Hematopoietic multipotent progenitor cell treated with erythropoietin and hydrocortisone succinate and interleukin-3 and kit ligand, for 8 days (in vitro differentiated cells): ENCODE measurements at regions not wholly inside any gene's neighbourhood (a gene's known extent, or its start where the extent isn't known, plus 50 kb on each side); places are given as distances from the start of the nearest gene placed in this dataset.

Experiments used
- DNase-seq: peaks from one replicate; pipeline ENCODE4 v3.0.0-alpha.2; 2015

DNA sequence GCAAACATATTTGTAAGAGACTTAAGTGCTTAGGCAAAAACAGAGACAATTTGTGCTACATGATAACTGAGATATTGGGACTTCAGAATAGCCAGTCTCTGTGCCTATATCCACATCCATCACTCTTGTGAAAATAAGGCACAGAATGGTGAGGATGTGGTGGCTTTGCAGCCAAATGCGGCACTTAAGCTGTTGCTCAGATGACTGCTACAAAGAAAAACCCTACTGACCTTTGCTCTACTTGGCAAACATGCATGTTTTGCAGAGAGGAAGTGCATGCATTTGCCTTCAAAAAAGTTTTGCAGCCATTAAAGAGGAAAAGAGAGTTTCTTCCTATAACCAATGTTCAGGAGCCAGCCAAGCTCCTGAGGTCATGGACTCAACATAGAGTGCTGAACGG lies 675.0 kb upstream of the KIRREL3 start:
- no peak for DNase-seq

DNA sequence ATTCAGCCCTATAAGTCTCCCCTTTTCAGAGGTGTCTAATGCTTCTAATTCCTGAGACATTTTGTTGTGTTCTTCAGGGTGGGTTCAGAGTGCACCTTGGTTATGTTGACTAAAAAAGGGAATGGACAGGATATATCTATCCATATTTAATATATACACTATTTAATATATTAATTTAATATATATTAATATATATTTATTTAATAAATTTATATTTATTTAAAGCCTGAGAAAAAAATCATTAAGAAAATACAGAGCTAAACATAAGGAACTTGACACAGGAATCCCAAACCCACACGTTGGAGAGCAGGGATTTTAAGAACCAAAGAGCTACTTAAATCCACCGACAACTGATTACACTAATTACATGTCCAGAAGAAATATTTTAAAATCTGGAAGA lies 674.2 kb upstream of the KIRREL3 start:
- no peak for DNase-seq

DNA sequence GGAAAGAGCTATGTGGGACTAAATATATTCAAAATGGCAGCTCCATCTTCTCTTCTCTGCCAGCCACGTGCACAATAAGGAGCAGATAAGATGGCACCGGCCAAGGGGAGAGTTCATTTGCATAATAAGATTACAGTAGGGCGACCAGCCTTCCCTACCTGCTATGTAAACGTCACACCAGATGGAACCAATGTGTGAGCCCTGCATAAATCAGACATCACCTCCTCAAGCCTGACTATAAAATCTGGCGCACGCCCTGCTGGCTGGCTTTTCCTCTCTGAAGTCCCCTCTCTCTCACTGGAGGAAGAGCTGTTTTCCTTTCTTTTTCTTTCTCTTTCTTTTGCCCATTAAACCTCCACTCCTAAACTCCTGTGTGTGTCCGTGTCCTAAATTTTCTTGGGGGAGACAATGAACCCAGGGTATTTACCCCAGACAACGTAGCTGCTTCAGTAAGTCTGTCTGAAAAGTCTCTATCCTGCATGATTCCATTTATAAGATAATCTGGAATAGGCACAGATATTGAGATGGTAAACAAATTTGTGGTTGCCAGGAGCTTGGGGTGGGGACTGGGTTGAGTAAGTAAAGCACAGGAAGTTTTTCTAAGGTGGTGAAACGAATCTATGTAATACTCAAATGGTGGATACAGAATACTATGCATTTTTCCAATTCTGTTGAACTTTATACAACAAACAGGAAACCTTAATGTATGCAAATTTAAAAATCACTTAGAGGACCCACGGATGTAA lies 670.0 kb upstream of the KIRREL3 start:
- DNase-seq: no peak

DNA sequence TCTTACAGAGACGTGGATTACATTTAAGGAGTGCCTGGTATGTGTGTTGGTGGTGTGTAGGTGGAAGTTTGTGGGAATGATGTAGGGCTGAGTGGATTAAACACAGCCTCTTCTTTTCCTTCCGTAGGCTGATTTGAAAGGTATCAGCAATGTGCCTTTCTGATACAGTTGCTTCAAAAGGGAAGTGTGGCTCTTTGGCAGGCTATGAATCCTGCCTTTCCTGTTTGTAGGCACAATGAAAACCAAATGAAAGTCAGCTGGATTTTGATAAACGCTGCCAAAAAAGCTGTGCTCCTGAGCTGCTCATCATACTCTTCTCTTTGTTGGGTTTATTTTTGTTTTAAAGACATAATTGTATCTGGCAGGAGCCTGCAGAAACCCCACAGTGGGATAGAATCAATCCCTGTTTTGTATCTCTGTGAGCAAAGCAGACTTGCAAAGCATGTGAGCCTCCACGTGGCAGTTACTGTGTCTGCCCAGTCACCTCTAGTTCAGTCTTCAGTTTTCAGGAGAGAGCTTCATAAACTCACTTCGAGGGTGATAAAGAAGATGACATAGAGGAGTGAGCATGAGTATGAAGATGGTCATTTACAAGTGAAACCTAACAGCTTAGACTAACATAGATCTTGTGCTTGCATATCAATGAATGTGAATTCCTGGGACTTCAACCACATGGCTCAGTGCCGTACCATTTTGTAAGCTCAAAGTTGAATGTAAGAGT lies 655.7 kb upstream of the KIRREL3 start:
- DNase-seq: no peak

DNA sequence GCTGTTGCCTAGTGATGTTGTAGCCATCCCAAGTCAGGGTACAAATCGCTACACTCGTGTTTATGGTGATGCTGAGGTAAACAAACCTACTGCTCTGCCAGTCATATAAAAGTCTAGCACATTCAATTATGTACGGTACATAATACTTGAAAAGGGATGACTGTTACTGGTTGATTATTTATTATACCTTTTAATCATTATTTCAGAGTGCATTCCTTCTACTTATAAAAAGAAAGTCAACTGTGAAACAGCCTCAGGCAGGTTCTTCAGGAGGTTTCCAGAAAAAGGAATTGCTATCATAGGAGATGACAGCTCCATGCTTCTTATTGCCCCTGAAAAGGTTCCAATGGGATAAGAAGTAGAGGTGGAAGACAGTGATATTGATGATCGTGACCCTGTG lies 652.5 kb upstream of the KIRREL3 start:
- DNase-seq: no peak

DNA sequence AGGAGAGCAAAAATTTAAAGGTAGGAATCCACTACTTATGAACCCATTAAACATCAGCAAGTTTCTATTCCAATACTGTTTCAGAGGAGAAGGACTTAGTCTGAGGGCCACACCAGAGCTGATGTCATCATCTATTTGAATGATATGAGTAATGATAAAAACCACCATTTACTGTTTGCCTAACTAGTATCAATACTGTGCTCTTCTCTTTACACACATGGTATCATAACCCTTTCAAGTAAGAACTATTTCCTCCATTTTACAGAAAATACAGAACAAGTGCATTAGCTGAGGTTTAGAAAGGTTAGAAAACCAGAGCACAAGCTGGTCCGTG lies 651.3 kb upstream of the KIRREL3 start:
- DNase-seq: no peak

DNA sequence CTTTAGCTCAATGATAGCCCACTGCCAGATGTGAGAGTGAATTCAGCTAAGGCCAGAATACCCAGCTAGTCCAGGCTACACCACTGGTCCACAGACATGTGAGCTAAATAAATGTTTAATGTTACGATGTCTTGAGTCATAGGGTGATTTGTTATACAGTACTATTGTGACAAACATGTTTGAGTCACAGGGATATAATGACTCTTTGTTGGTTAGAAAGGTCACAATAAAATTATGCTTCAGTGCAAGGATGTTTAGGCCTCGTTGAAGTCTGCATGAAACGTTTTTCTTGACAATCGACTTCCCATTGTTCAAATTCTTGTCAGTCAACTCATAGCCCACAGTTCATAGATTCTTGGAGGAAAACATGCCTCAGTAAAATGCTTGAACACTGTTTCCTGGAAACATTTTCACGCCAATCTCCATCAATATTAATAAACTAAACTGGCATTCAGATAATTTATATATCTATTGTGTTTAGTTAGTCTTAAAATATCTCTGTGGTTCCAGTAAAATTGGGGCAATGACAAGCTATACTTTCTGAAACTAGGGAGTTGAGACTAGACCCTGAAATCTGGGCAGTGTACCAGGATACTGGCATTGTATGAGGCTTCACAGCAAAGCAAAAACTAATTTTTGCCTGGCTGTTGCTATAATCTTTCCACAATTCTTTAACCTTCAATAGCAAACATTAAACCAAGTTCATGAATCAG lies 650.8 kb upstream of the KIRREL3 start:
- no peak for DNase-seq

DNA sequence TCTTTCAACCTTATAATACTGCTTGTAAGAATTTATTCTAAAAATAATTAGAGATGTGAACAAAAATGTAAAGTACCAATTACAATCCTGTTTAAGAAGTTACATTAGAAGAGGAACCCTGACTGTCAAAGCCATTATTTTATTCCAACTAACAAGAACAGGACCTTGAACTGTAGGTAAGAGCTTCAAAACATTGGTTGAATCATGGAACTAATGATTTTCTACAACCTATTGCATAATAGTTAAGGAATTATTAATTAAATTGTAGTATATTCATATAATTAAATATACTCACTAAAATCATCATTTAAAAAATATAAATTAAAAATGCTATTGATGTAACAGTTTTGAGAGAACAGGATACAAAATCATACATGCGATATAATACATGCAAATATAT lies 649.4 kb upstream of the KIRREL3 start:
- DNase-seq: no peak

DNA sequence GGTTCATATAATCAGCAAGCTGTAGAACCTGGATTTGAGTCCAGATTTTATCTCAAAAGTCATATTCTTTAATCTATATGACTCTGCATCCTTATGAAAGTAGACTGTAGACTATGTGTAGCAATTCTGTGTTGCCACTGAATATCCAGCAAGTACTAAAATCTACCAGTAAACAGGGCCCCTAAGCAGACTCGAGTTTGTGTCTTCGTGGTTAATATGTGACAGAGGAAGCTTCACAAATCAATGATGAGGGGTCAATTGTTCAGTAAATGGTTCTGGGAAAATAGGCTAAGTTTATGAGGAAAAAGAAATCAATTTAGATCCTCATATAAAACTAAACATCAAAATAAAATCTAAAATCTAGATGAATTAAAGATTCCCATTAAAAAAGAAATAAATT lies 648.5 kb upstream of the KIRREL3 start:
- DNase-seq: no peak

DNA sequence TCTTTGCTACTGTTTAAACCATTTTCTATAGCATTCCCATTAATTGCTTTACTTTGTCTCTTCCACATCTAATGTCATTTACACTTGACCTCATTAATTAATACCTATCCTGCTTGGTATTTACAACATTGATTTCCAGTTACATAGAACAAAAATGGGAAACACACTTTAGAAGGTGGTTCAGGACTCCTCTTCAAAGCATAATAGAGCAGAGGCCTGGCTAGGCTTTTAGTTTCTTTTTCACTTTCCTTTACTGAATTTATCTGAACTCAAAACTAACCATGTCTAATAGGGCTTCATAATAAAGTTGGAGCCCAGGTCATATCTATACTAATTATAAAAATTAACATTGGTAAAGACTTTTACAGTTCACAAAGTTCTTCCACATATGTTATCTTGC lies 648.0 kb upstream of the KIRREL3 start:
- DNase-seq: no peak

DNA sequence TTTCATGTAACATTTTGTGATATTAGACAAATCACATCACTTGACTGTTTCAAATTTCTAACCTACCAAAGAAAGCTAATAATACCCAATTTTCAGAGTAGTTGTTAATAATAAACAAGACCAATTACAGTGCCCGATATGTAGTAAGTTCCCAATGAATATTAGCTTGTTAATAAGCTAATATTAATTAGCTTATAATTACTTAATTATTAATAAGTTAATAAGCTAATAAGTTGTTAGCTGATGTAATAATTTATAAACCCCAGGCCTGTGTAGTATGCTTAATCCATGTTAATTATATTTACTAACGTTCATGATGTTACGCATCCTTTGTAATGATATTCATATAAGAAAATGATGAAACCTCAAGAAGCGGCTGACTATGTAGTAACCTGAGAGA lies 643.8 kb upstream of the KIRREL3 start:
- DNase-seq: no peak

DNA sequence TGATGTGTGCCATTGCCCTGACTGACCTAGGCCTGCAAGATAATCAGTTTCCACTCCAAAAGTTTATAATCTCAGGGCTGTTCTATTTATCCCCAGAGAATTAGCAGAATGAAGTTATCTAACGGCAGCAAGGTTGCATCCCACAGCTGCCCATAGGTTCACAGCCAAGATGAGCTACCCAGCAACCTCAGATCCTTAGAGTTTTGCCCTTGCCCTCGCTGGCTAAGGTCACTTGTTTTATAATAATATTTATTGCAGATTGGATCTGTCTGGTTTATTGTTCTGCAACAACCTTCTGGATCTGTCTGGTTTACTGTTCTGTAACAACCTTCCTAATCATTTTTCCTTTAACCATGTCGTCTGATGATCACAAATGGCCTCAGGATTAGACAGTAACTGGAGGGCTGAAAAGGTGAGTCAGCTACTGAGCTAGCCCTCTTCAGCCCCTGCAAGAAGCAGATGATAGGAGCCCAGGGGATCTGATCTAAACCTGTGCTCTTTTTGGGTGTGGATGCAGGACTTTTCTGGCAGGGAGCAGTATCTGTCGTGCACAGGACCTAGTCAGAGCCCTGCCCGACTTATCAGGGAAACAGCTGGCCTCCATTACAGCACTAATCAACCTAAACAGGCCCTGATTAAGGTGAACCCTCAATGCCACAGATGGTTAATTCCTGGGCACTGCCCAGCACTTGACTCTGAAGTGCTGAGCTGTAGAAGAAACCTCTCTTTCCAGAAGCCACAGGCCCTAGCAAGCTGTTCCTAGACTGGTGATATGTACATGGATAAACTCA lies 642.9 kb upstream of the KIRREL3 start:
- DNase-seq: peak; percentile 35

DNA sequence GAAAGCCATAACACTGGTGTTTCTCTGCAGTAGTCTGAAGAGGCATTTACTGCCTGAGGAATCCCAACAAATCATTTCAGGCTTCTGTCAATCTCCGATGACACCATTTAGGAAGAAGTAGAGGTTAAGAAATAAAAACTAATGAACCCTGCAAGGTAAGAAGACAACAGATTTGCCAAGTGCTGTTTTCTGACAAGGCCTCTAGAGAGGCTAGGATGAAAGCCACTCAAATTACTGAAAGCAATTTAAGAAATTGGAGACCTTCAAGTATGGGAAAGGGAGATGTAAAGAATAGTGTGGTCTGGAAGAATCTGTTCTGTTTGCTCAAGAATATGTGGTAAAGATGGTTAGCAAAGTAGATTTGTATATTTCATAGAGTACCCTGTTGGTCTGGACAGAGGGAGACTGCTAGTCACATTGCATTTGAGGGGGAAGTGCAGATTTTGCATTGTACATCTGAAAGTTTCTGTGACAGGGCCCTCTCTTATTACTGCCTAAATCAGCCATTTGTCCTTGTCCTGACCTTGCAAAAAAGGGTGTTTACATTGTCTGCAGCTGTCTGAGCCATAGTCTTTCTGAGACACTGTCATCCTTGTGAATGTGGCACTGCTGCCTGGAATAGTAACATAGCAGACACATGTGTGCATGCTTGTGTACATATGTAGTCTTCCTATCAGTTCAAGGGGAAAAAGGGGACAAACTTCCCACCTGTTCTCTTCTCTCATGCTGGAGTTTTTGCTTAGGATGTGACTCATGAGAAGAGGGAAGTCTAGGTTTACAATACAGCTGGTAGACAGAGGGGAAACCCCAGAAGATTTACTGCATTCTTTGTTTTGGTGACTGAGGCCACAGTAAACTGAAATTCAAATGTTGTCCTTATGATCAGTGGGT lies 640.2 kb upstream of the KIRREL3 start:
- DNase-seq: no peak

DNA sequence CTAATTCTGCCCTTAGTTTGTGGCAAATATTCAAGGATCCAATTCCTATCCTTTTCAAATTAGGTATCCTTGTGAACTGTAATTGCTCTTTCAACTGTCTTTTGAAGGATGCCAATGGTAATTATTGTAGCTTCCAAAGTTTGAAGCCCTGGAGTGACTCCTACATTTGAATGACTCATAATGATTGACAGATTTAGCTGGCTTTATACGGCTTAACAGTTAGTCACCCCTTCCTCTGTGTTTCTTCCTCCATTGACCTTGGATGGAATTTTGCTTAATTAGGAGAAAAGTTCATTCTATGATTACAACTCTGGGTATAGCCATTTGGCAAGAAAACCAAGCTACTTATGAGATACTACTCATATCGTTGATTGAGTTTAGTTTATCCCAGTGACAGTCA lies 639.3 kb upstream of the KIRREL3 start:
- DNase-seq: no peak

DNA sequence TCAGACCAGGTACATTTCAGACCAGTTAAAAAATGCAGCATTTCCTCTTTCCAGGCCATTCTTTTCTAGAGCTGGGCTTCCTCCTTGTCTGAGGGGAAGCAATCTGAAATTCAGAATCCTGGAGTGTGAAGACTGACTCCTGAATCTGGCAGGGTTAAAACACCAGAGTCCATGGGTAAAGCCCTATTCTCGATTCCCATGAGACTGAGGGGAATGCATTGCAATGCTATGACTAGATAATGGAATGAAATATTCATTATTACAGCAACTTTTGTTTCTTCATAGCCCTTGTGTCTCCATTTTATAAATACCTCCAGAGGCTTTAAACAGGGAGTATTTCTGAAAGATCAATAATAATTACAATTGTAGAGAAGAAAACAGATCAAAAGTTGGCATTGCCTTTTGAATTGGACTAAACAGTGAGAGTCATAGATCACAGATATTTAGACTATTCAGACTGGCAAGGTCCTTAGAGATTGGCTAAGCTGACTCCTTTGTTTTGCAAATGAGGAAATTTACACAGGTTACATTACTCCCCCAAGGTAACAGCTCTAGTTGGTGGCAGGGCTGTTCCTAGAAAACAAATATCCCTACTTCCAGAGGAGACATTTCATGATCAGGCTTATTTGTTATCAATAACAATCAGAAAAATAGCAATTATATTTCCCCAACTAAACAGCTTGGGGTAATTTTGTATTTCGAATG lies 632.6 kb upstream of the KIRREL3 start:
- DNase-seq: no peak

DNA sequence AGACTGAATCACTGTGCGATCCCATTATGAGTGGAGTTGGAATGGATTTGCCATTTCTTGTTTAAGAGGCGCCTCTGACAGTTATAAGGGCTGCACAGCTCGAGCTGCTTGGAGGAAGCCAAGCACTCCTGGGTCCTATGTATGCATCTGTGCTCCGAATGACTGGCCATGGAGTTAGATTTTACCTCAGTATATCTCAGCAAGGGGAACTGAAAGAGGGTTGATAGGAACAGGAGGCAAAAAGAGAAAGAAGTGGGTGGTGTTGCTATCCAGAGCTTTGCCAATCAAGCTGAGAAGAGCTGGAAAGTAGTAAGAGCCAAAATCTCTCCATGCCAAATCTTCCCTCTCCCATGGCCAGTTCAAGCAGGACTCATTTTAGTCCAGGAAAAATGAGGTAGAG lies 632.0 kb upstream of the KIRREL3 start:
- DNase-seq: no peak

DNA sequence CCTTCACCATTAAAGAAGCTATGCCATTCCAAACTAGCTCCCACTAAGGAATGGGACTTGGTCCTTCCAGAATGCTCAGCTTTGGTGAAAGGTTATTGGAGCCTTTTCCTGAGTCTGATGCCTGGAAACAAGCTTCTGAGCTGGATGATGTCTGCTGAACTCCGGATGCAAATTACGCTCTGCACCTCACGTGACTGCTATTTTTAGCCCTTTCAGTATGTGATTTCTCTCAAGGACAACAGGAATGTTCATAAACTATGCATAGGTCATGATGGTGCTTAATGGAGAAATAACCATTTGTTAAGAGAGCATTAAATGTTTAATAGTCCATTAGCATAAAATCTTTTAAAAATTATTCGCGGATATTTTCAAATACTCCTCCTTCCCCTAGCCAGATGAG lies 631.4 kb upstream of the KIRREL3 start:
- DNase-seq: no peak

DNA sequence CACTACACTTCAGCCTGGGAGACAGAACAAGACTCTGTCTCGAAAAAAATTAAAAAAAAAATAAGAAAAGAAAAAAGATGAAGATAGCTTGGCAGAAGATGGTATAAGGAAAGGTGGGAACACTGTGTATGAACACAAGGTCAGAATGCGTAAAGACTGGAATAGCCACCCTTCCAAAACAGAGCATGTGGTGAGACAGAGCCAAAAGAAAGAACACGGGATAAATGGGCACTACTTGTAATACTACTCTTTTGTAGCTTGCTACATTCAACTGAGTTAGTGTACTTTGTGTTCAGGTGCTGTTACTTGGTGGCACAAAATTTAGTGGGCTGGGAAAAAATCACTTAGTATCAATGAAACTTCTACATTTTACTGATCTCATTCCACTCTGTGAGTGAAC lies 628.6 kb upstream of the KIRREL3 start:
- no peak for DNase-seq

DNA sequence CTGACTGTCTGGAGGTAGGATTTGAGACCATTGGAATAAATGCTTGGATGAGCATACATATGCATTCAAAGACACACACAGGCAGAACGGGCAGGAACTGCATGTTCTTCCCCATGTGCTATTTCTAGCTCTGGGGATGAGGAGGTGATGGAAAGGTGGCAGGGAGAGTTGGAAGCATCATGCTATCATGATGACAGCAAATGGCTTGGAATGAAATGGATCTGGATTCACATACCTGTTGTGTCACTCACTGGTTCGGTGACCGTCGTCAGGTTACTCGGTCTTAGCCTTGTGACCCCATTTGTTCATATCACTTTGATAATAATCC lies 627.9 kb upstream of the KIRREL3 start:
- DNase-seq: no peak

DNA sequence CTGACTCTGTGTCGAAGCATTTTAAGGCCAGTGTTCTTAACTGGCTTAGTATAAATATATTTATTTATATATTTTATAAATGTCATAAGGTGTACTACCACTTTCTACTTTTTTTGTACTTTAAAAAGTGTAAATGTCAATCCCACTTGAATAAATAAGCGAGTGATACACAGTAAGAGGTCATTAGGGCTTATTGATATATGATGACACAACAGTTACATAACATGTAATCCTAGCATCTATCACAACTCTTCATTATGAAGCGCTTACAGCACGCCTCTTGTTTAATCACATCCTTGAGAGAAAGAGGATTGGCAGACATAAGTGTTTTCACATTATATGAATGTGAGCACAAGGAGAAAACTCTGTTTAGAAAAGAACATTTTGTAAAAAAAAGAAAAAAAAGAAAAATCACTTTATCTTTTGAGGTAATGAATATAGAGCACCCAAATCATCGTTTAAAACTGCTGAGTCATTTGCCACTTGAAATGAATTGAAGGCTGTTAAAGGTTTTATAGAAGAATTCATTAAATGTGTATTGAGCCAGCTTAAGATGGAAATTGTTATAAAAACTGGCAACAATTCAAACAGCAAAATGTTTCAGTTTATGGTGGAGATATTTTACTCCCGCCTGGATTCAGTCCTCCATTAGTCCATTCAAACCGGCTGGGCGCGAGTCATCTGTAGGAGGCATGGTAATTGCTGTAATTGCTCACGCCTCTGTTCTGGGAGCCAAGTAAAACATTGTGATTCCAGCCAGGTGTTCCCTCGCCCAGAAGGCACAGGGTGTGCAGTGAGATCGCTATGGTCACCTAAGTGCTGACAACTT lies 627.3 kb upstream of the KIRREL3 start:
- DNase-seq: no peak

DNA sequence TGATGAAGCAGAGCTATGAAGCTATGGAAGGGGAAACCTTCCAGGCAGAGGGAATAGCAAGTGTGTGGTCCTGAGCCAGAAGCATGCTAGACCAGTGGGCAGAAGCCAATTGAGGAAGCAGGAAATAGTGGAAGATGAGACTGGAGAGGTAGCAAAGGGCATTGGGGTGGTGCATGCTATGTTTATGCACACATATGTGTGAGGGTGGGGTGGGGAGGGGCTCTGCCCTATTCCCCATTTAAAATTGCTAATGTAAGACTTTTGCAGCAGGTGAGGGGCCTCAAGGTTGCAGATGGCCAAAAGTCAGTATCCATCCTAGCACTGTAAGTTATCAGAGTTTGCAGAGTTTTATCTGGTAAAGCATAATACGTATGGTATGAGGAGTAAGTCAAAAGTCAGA lies 626.6 kb upstream of the KIRREL3 start:
- DNase-seq: no peak
